A673 (cell line): ENCODE measurements at regions not wholly inside any gene's neighbourhood (a gene's known extent, or its start where the extent isn't known, plus 50 kb on each side); places are given as distances from the start of the nearest gene placed in this dataset.
"Not testable (repeated sequence)": the region's sequence is repeated elsewhere in the genome, so short reads cannot be mapped to it uniquely, and the experiment has no call there.

Source experiments
- BruUV-seq: library from RNA; stranded (reverse); fragments of 400-500 nt; replicated peaks from 2 replicates; lab custom pipeline; 2021; lab: Mats Ljungman, UMichigan
- CTCF ChIA-PET: fragments of 300-600 bp; sonication (Branson Sonifier 250); formaldehyde crosslinking; loops from one replicate; lab custom pipeline; 2022; ENCODE audit warnings: antibody characterized with exemption; lab: Charles Lee
- POLR2A ChIA-PET: fragments of 300-600 bp; sonication (Branson Sonifier 250); formaldehyde crosslinking; loops from one replicate; lab custom pipeline; 2022; ENCODE audit warnings: antibody characterized with exemption; ENCODE audit not compliant: low non-redundant PET; lab: Charles Lee
- DNase-seq: peaks from one replicate; pipeline ENCODE4 v3.0.0-alpha.2; 2015; ENCODE audit warnings: low spot score
- H3K27ac ChIP-seq: fragments of 200-600 bp; sonication (generic); 2 replicates; pipeline ENCODE4 v1.5.1; 2016; ENCODE audit warnings: mixed run types, low read depth, mild to moderate bottlenecking, mixed read lengths, antibody characterized with exemption, low read length; ENCODE audit not compliant: poor library complexity, severe bottlenecking
- H3K27me3 ChIP-seq: fragments of 200-600 bp; sonication (generic); replicated peaks from 2 replicates; pipeline ENCODE4 v1.6.1; 2017; ENCODE audit warnings: mixed run types, low read depth, mild to moderate bottlenecking, mixed read lengths, antibody characterized with exemption, low read length; ENCODE audit not compliant: insufficient read depth, poor library complexity
- H3K36me3 ChIP-seq: fragments of 200-600 bp; sonication (generic); 2 replicates; pipeline ENCODE4 v1.6.1; 2016; ENCODE audit warnings: mixed run types, mild to moderate bottlenecking, mixed read lengths, antibody characterized with exemption, low read length; ENCODE audit not compliant: insufficient read depth, poor library complexity, severe bottlenecking
- H3K4me1 ChIP-seq: fragments of 200-600 bp; sonication (generic); 2 replicates; pipeline ENCODE4 v1.6.1; 2017; ENCODE audit warnings: mixed run types, mild to moderate bottlenecking, mixed read lengths, antibody characterized with exemption, low read length; ENCODE audit not compliant: insufficient read depth, poor library complexity, severe bottlenecking
- H3K4me3 ChIP-seq: fragments of 200-600 bp; sonication (generic); 2 replicates; pipeline ENCODE4 v1.5.1; 2016; ENCODE audit warnings: low read depth, mixed run types, mild to moderate bottlenecking, mixed read lengths, low read length; ENCODE audit not compliant: poor library complexity, severe bottlenecking
- H3K9me3 ChIP-seq: fragments of 200-600 bp; sonication (generic); 2 replicates; pipeline ENCODE4 v1.6.1; 2016; ENCODE audit warnings: mixed run types, low read depth, mild to moderate bottlenecking, mixed read lengths, antibody characterized with exemption, low read length; ENCODE audit not compliant: poor library complexity, severe bottlenecking
- EZH2 ChIP-seq: fragments of 200-600 bp; sonication (generic); IDR thresholded peaks from 2 replicates; pipeline ENCODE4 v1.6.1; 2017; ENCODE audit warnings: borderline replicate concordance, low read depth, mild to moderate bottlenecking, mixed read lengths, antibody characterized with exemption, low read length; ENCODE audit not compliant: poor library complexity, severe bottlenecking
- intact Hi-C: fragments of 100-400 bp; cut with micrococcal nuclease; formaldehyde crosslinking; loops from one replicate; pipeline ENCODE4 v1.10.0; 2022; ENCODE audit not compliant: unreplicated experiment

DNA sequence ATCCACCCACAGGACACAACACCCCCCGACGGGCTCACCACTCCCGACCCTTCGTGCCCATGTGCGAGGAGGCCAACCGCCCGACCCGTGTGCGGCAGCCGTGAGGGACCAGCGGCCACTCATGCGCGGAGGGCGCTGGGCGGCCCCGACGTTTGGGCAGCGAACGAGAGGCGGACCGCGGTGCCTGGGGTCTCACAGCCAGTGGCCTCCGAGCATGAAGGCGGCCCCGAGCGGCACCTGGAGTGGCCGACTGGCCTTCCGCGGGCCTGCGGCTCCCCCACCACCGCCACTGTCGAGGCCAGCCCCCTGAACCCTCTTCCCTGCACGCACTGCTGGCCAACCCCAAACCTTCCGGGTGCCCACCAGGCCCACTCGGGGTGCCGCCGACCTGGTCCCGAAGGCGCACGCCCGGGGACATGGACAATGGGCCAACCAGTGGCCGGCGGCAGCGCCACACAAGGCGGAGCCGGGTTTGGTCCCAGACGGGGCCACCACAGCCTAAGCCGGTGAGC, 4274.9 kb upstream of the OR11H1 start:
- BruUV-seq: no TSS peak
- H3K9me3 ChIP-seq: no peaks in the 10 kb centered on the region
- intact Hi-C loops: no loop called here
- H3K27me3 ChIP-seq: no peaks in the 10 kb centered on the region
- no peaks in the 10 kb centered on the region for H3K4me1 ChIP-seq
- H3K36me3 ChIP-seq: no peaks in the 10 kb centered on the region
- ChIA-PET CTCF (no interaction called here), POLR2A (no interaction called here)
- DNase-seq: no peak
- H3K27ac ChIP-seq: no peak overlapping the region
- no peak overlapping the region for H3K4me3 ChIP-seq
- no peak for TF ChIP-seq EZH2

DNA sequence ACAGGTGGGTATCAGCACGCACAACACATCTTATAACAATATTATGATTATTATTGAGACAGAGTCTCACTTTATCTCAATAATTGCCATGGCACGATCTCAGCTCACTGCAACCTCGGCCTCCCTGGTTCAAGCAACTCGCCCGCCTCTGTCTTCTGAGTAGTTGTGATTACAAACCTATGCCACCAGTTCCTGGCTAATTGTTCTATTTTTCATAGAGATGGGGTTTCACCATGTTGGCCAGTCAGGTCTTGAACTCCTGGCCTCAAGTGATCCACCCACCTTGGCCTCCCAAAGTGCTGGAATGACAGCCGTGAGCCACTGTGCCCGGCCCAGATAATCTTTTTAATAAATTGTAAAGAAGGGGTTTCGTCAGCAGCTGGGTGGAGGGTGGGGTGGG, 4257.0 kb upstream of the OR11H1 start:
- H3K27me3 ChIP-seq, CTCF ChIA-PET, POLR2A ChIA-PET, intact Hi-C loops, H3K4me3 ChIP-seq, H3K9me3 ChIP-seq, H3K4me1 ChIP-seq, DNase-seq, BruUV-seq, H3K36me3 ChIP-seq, H3K27ac ChIP-seq: not testable (repeated sequence)

DNA sequence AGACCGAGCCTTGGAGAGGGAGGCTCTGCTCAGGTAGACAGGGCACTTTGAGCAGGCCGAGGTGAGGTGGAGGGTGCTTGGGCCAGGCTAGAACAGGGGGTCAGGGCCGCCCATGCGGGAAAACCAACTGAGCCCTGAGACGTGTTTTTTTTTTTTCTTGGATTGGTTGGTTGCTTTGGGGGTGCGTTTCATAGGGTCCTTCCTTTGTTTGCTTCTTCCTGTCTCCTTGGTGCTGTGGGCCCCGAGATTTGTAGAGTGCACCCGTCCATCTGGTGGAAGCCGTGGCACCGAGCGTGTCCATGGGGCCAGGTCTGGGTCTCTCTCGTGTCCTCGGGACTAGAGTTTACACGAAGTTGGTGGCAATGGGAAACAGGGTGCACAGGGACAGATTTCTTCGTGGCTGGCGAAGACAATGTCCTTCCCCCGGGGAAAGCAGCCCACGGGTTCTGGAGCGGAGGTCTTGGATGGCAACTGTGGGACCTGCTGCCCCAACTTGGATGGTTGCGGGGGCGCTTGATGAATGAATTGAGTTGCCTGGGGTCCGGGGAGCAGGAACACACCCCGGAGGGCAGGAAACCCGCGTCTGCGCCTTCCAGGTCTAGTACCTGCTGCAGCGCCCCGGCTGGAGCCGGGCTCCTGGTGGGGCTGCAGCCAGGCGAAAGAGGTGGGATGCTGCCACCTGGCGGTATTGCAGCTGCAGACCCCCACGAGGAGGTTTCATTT, 4242.7 kb upstream of the OR11H1 start:
- DNase-seq, intact Hi-C loops, POLR2A ChIA-PET: not testable (repeated sequence)

DNA sequence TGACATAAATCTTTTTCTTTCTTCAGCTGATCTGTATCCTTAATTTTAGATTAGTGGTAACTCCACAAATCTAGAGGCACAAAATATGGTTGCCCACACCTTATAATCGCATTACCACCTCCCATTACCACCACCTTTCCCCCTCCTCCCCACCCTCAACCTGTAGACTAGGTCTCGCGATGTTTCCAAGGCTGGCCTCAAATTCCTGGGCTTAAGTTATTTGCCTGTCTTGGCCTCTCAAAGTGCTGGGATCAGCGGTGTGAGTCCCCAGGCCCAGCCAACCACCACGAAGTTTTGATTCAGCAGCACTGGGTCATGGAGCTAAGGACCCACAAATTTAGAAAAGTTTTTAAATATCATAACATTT, 4242.2 kb upstream of the OR11H1 start:
- DNase-seq, H3K27ac ChIP-seq, BruUV-seq, H3K27me3 ChIP-seq, POLR2A ChIA-PET, H3K4me3 ChIP-seq, CTCF ChIA-PET, intact Hi-C loops, H3K4me1 ChIP-seq, H3K36me3 ChIP-seq: not testable (repeated sequence)
- H3K9me3 ChIP-seq: peaks cover 32% of the 10 kb centered on the region

More for the DNA sequence above, 4242.7 kb upstream of the OR11H1 start:
- H3K4me1 ChIP-seq, H3K27ac ChIP-seq, H3K36me3 ChIP-seq, H3K4me3 ChIP-seq, CTCF ChIA-PET, BruUV-seq, H3K27me3 ChIP-seq: not testable (repeated sequence)
- peaks cover 27% of the 10 kb centered on the region for H3K9me3 ChIP-seq

DNA sequence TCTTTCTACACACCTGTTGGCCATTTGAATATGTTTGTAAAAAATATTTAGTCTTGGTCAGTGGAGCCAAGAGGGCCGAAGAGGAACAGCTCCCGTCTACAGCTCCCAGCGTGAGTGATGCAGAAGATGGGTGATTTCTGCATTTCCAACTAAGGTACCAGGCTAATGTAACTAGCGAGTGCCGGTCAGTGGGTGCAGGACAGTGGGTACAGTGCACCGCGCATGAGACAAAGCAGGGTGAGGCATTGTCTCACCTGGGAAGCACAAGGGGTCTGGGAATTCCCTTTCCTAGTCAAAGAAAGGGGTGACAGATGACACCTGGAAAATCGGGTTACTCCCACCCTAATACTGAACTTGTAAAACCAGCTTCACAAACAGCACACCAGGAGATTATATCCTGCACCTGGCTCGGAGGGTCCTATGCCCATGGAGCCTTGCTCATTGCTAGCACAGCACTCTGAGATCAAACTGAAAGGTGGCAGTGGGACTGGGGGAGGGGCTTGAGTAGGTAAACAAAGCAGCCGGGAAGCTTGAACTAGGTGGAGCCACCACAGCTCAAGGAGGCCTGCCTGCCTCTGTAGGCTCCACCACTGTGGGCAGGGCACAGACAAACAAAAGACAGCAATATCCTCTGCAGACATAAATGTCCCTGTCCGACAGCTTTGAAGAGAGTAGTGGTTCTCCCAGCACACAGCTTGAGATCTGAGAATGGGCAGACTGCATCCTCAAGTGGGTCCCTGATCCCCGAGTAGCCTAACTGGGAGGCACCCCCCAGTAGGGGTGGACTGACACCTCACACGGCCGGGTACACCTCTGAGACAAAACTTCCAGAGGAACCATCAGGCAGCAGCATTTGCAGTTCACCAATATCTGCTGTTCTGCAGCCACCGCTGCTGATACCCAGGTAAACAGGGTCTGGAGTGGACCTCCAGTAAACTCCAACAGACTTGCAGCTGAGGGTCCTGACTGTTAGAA, 4239.5 kb upstream of the OR11H1 start:
- not testable (repeated sequence) for BruUV-seq, H3K36me3 ChIP-seq

DNA sequence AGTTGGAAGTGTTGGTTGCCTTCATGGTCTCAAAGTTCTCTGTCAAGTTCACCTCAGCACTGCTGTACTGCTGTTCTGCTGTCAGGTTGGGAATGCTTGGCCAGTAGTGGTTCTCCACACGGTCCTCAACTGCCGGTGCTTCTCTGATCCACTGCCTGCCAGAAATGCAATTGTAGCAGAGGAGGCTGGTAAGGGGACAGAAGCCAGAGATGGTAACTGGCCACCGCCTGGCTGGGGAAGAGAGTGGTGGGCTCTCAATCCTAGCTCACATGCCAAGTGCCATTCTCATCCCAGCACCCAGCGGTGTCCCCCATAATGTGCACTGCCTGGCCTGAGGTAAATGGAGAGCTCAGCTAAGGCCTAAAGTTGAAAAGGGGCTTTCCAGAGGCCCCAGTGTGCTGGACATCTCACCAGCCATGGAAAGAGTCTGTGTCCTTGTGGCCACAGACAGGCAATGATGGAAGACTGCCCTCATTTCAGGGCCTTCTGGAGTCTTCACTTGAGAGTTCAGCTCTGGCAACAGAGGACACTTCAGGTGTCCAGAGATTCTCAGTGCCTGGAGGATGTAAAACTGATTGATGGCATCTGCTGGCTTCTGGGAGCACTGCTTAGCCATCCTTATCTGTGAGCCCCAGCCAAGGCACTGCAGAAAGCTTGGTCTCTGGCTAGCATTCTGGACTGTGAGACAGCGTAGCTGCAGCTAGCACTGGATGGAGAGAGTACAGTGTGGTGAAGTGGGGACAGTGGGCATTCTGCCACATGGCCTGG, 4229.7 kb upstream of the OR11H1 start:
- intact Hi-C loops, BruUV-seq: not testable (repeated sequence)
- H3K9me3 ChIP-seq: peaks cover 20% of the 10 kb centered on the region

More for the DNA sequence above, 4239.5 kb upstream of the OR11H1 start:
- H3K9me3 ChIP-seq: peaks cover 35% of the 10 kb centered on the region
- H3K27me3 ChIP-seq, POLR2A ChIA-PET, intact Hi-C loops, H3K4me3 ChIP-seq, DNase-seq, CTCF ChIA-PET, H3K27ac ChIP-seq, H3K4me1 ChIP-seq: not testable (repeated sequence)

More for the DNA sequence above, 4229.7 kb upstream of the OR11H1 start:
- H3K4me3 ChIP-seq, H3K27me3 ChIP-seq, H3K36me3 ChIP-seq, H3K4me1 ChIP-seq, H3K27ac ChIP-seq, DNase-seq, CTCF ChIA-PET, POLR2A ChIA-PET: not testable (repeated sequence)
